HCT116 (cell line): ENCODE measurements at regions not wholly inside any gene's neighbourhood (a gene's known extent, or its start where the extent isn't known, plus 50 kb on each side); places are given as distances from the start of the nearest gene placed in this dataset.

Source experiments
- ATF3 ChIP-seq: IDR thresholded peaks from 2 replicates; pipeline ENCODE4 v1.6.1; 2012
- CTCF ChIP-seq, 3 experiments: fragments of 200-600 bp in 1 of 3; sonication (generic) in 1 of 3; IDR thresholded peaks in 2 of 3; conservative IDR thresholded peaks in 1 of 3; 2 replicates each; pipeline ENCODE4 v1.5.1; 2012 to 2017; ENCODE audit warnings: low read depth in 2 of 3, low read length in 2 of 3, antibody characterized with exemption in 1 of 3, borderline replicate concordance in 1 of 3, control low read depth in 1 of 3, mild to moderate bottlenecking in 1 of 3, mixed read lengths in 1 of 3, mixed run types in 1 of 3, moderate library complexity in 1 of 3; ENCODE audit not compliant: insufficient read depth in 1 of 3
- EZH2 ChIP-seq: fragments of 200-600 bp; sonication (generic); IDR thresholded peaks from 2 replicates; pipeline ENCODE4 v1.6.1; 2017; ENCODE audit warnings: antibody characterized with exemption, mixed run types
- POLR2A ChIP-seq: IDR thresholded peaks from 2 replicates; pipeline ENCODE4 v1.7.0; 2011; ENCODE audit warnings: borderline replicate concordance; ENCODE audit not compliant: insufficient read depth, insufficient read length; ENCODE audit errors: extremely low read depth
- POLR2AphosphoS5 ChIP-seq: IDR thresholded peaks from 2 replicates; pipeline ENCODE4 v1.6.1; 2011; ENCODE audit warnings: mild to moderate bottlenecking, low read depth, low read length, moderate library complexity
- RAD21 ChIP-seq: IDR thresholded peaks from 2 replicates; pipeline ENCODE4 v1.6.1; 2012; ENCODE audit warnings: low read depth, mild to moderate bottlenecking
- REST ChIP-seq: IDR thresholded peaks from 2 replicates; pipeline ENCODE4 v1.6.1; 2012; ENCODE audit warnings: low read depth
- SIN3A ChIP-seq: IDR thresholded peaks from 2 replicates; pipeline ENCODE4 v1.6.1; 2012; ENCODE audit warnings: low read depth
- SP1 ChIP-seq: IDR thresholded peaks from 2 replicates; pipeline ENCODE4 v1.6.1; 2012; ENCODE audit warnings: low read depth
- YY1 ChIP-seq: IDR thresholded peaks from 2 replicates; pipeline ENCODE4 v1.6.1; 2011; ENCODE audit warnings: low read length, low read depth, moderate library complexity, mild to moderate bottlenecking; ENCODE audit not compliant: insufficient replicate concordance; ENCODE audit errors: extremely low read depth
- ZFX ChIP-seq: fragments of 450-650 bp; IDR thresholded peaks from 2 replicates; pipeline ENCODE4 v1.6.1; 2017

- TF ChIP-seq CTCF (IDR thresholded peaks at IDR 0.05 in 2 of 3, conservative IDR thresholded peaks at IDR 0.05 in 1 of 3; ENCODE audit: borderline replicate concordance in 1 of 3, insufficient read depth in 1 of 3, low read depth in 2 of 3, low read length in 2 of 3) (no peak), EZH2 (no peak), RAD21 (no peak), POLR2AphosphoS5 (no peak), ZFX (no peak), REST (no peak), POLR2A (no peak), YY1 (no peak), ATF3 (no peak), SP1 (no peak), SIN3A (no peak)
Measured at GRCh38 chr5:143576711-143577484, 173.4 kb upstream of the NR3C1 start.
